K562 (cell line): ENCODE measurements at regions not wholly inside any gene's neighbourhood (a gene's known extent, or its start where the extent isn't known, plus 50 kb on each side); places are given as distances from the start of the nearest gene placed in this dataset.

Source experiments
- ATAC-seq: fragments of 200-7000 bp; cut with Tn5 transposase; 3 replicates; pipeline ENCODE4 v1.9.1; 2020; ENCODE audit warnings: moderate library complexity
- BruUV-seq: library from RNA; stranded (reverse); fragments of 400-500 nt; replicated peaks from 2 replicates; lab custom pipeline; 2021; lab: Mats Ljungman, UMichigan
- CTCF ChIA-PET: fragments of 300-600 bp; formaldehyde crosslinking; extraction: SDS; loops from one replicate; lab custom pipeline; 2021; ENCODE audit warnings: low intra/inter-chr PET ratio; lab: Yijun Ruan, JAX
- POLR2A ChIA-PET: fragments of 300-600, 350-650 bp; sonication (Branson Sonifier 250); formaldehyde crosslinking; extraction: SDS; loops from one replicate; lab custom pipeline; 2021; ENCODE audit warnings: antibody characterized with exemption, inconsistent platforms; lab: Yijun Ruan, JAX
- DNase-seq, 4 experiments: peaks; one replicate each; pipeline versions ENCODE4 v3.0.0 to v3.0.0-alpha.2; 2011 to 2018; ENCODE audit warnings: low spot score in 3 of 4, mixed read lengths in 3 of 4; ENCODE audit errors: extremely low read depth in 1 of 4
- FAIRE-seq: peaks from 2 replicates; lab custom pipeline; 2011; peaks lifted over from hg19 to GRCh38; lab: Jason Lieb, UNC
- H2AFZ ChIP-seq: 2 replicates; pipeline ENCODE4 v1.6.0; 2011; ENCODE audit warnings: low read depth, low read length, control low read depth, inconsistent platforms
- H3K27ac ChIP-seq: fragments of 200-600 bp; 3 replicates; pipeline ENCODE4 v1.8.0; 2011; ENCODE audit warnings: low read depth, mild to moderate bottlenecking, control low read depth, inconsistent platforms, low read length, moderate library complexity, mixed read lengths; ENCODE audit errors: extremely low read depth
- H3K27me3 ChIP-seq, 2 experiments: fragments of 300-600 bp in 1 of 2; 2 replicates in 1 of 2; 3 replicates in 1 of 2; pipeline versions ENCODE4 v1.6.0 to v1.8.0; 2011; ENCODE audit warnings: inconsistent platforms in 2 of 2, low read length in 2 of 2, mild to moderate bottlenecking in 1 of 2, mixed read lengths in 1 of 2, moderate library complexity in 1 of 2; ENCODE audit not compliant: control insufficient read depth in 2 of 2, insufficient read depth in 2 of 2
- H3K36me3 ChIP-seq: fragments of 300-600 bp; 3 replicates; pipeline ENCODE4 v1.8.0; 2011; ENCODE audit warnings: mild to moderate bottlenecking, low read length, inconsistent platforms; ENCODE audit not compliant: control insufficient read depth, insufficient read depth
- H3K4me1 ChIP-seq, 2 experiments: fragments of 200-600 bp in 1 of 2; replicated peaks in 1 of 2; 2 replicates in 1 of 2; 3 replicates in 1 of 2; pipeline versions ENCODE4 v1.5.1 to v1.8.0; 2011; ENCODE audit warnings: inconsistent platforms in 2 of 2, low read length in 2 of 2, mild to moderate bottlenecking in 1 of 2, mixed read lengths in 1 of 2, moderate library complexity in 1 of 2; ENCODE audit not compliant: control insufficient read depth in 2 of 2, insufficient read depth in 2 of 2
- H3K4me2 ChIP-seq: 2 replicates; pipeline ENCODE4 v1.6.1; 2011; ENCODE audit warnings: low read length, control low read depth, inconsistent platforms, mixed read lengths; ENCODE audit not compliant: insufficient read depth
- H3K4me3 ChIP-seq: fragments of 200-600 bp; sonication (generic), shearing (Covaris generic); 2 replicates; pipeline ENCODE4 v1.5.1; 2016; ENCODE audit warnings: control low read depth, inconsistent platforms
- H3K79me2 ChIP-seq: fragments of 200-600 bp; 3 replicates; pipeline ENCODE4 v1.8.0; 2011; ENCODE audit warnings: low read length, inconsistent platforms; ENCODE audit not compliant: control insufficient read depth, insufficient read depth
- H3K9ac ChIP-seq, 2 experiments: 2 replicates each; pipeline versions ENCODE4 v1.6.0 to v1.6.1; 2011; ENCODE audit warnings: low read depth in 2 of 2, low read length in 2 of 2, control low read depth in 1 of 2, inconsistent platforms in 1 of 2, mild to moderate bottlenecking in 1 of 2, mixed read lengths in 1 of 2; ENCODE audit not compliant: insufficient read depth in 1 of 2
- H3K9me1 ChIP-seq: one replicate; pipeline ENCODE4 v1.6.0; 2011; ENCODE audit warnings: inconsistent platforms, mild to moderate bottlenecking, low read length, moderate library complexity; ENCODE audit not compliant: control insufficient read depth, insufficient read depth
- H3K9me3 ChIP-seq: replicated peaks from 2 replicates; pipeline ENCODE4 v1.5.1; 2011; ENCODE audit warnings: low read depth, low read length, inconsistent platforms; ENCODE audit not compliant: control insufficient read depth, insufficient read depth
- H4K20me1 ChIP-seq: replicated peaks from 2 replicates; pipeline ENCODE4 v1.6.1; 2011; ENCODE audit warnings: low read length, inconsistent platforms, mixed read lengths; ENCODE audit not compliant: control insufficient read depth, insufficient read depth
- CBX8 ChIP-seq: fragments of 200-600 bp; sonication (generic); IDR thresholded peaks from 2 replicates; pipeline ENCODE4 v1.6.1; 2012; ENCODE audit warnings: borderline replicate concordance, mixed run types, low read depth, mild to moderate bottlenecking, moderate library complexity, mixed read lengths, low read length, control low read depth, inconsistent platforms; ENCODE audit not compliant: poor library complexity, severe bottlenecking; ENCODE audit errors: extremely low read depth
- DIDO1 ChIP-seq: fragments of 450-650 bp; IDR thresholded peaks from 2 replicates; pipeline ENCODE4 v1.6.1; 2016; ENCODE audit warnings: low read depth, missing biosample characterization, missing genetic modification characterization
- ELF2 ChIP-seq: fragments of 250-450 bp; sonication (Bioruptor Pico); IDR thresholded peaks from 2 replicates; pipeline ENCODE4 v1.5.0; 2021; ENCODE audit warnings: mild to moderate bottlenecking
- HDAC1 ChIP-seq, 2 experiments: fragments of 450-650 bp; IDR thresholded peaks; 2 replicates each; pipeline ENCODE4 v1.6.1; 2016 to 2017; ENCODE audit warnings: inconsistent platforms in 1 of 2, mild to moderate bottlenecking in 1 of 2, moderate library complexity in 1 of 2
- MAFF ChIP-seq: IDR thresholded peaks from 2 replicates; pipeline ENCODE4 v1.6.1; 2012; ENCODE audit warnings: low read length, improper control_type of control experiment
- MAX ChIP-seq: sonication (generic); formaldehyde crosslinking; IDR thresholded peaks from 2 replicates; pipeline ENCODE4 v1.9.0; 2022; ENCODE audit warnings: mild to moderate bottlenecking, missing genetic modification reagents
- MECOM ChIP-seq: fragments of 250-450 bp; sonication (Bioruptor Pico); IDR thresholded peaks from 2 replicates; pipeline ENCODE4 v1.8.0; 2022; ENCODE audit warnings: inconsistent platforms
- MYC ChIP-seq, 2 experiments: fragments of 250-450 bp in 1 of 2; sonication (Bioruptor Pico) in 1 of 2; IDR thresholded peaks; 2 replicates each; pipeline versions ENCODE4 v1.5.1 to v1.6.1; 2012 to 2021; ENCODE audit warnings: low read depth in 2 of 2, borderline replicate concordance in 1 of 2, improper control_type of control experiment in 1 of 2, low read length in 1 of 2, mild to moderate bottlenecking in 1 of 2, moderate library complexity in 1 of 2
- RAD51 ChIP-seq: fragments of 450-650 bp; IDR thresholded peaks from 2 replicates; pipeline ENCODE4 v1.7.1; 2016; ENCODE audit warnings: low read depth, mild to moderate bottlenecking, borderline replicate concordance
- RBM39 ChIP-seq: fragments of 200-400 bp; formaldehyde crosslinking; optimal IDR thresholded peaks from 2 replicates; pipeline ENCODE3; 2018; ENCODE audit warnings: low read depth, low read length
- SIN3A ChIP-seq, 2 experiments: fragments of 150-350 bp in 1 of 2; IDR thresholded peaks; 2 replicates each; pipeline ENCODE4 v1.6.1; 2011 to 2016; ENCODE audit warnings: borderline replicate concordance in 2 of 2, low read depth in 2 of 2, low read length in 2 of 2, mild to moderate bottlenecking in 2 of 2, moderate library complexity in 2 of 2; ENCODE audit not compliant: control insufficient read depth in 1 of 2
- TCF7 ChIP-seq: sonication (generic); IDR thresholded peaks from 2 replicates; pipeline ENCODE4 v1.6.1; 2016; ENCODE audit warnings: antibody characterized with exemption, borderline replicate concordance
- ZNF184 ChIP-seq: sonication (generic); formaldehyde crosslinking; IDR thresholded peaks from 2 replicates; pipeline ENCODE4 v1.5.0; 2020; ENCODE audit warnings: missing genetic modification reagents
- ZNF277 ChIP-seq: fragments of 250-450 bp; sonication (Bioruptor Pico); IDR thresholded peaks from 2 replicates; pipeline ENCODE4 v1.8.0; 2022; ENCODE audit warnings: inconsistent platforms, mild to moderate bottlenecking, moderate library complexity, borderline replicate concordance
- ZNF316 ChIP-seq: fragments of 450-650 bp; IDR thresholded peaks from 2 replicates; pipeline ENCODE4 v1.6.1; 2016
- ZNF668 ChIP-seq: fragments of 250-450 bp; sonication (Bioruptor Pico); IDR thresholded peaks from 2 replicates; pipeline ENCODE4 v1.8.0; 2022; ENCODE audit warnings: mild to moderate bottlenecking, inconsistent platforms
- WGBS: fragments of 100-300 bp; shearing (Covaris generic); methylation state at CpG from one replicate; pipeline ENCODE4 v1.1.6; 2016; ENCODE audit warnings: low coverage, mixed read lengths; ENCODE audit not compliant: insufficient coverage; ENCODE audit errors: missing lambda C conversion rate; 5-methylcytosine and 5-hydroxymethylcytosine counted together
- in situ Hi-C: fragments of 300-500 bp; cut with MboI; formaldehyde crosslinking; loops from 4 replicates; pipeline ENCODE4 v1.15.0; 2018; ENCODE audit warnings: inconsistent platforms, mixed read lengths
- intact Hi-C: fragments of 100-400 bp; cut with micrococcal nuclease; formaldehyde crosslinking; loops from 2 replicates; pipeline ENCODE4 v1.14.2; 2022
- TF ChIP-seq, protein P1 (sequence below): IDR thresholded peaks from 2 replicates; pipeline ENCODE4 v1.6.1; 2011; ENCODE audit not compliant: insufficient read length; ENCODE audit errors: extremely low read depth

- TF ChIP-seq DIDO1 (tag): no peak
- no peak for TF ChIP-seq TCF7
- TF ChIP-seq RBM39: no peak
- TF ChIP-seq MAFF: no peak
Observed at GRCh38 chr17:33375783-33376182, 82.7 kb upstream of the ASIC2 start (continued).

DNA sequence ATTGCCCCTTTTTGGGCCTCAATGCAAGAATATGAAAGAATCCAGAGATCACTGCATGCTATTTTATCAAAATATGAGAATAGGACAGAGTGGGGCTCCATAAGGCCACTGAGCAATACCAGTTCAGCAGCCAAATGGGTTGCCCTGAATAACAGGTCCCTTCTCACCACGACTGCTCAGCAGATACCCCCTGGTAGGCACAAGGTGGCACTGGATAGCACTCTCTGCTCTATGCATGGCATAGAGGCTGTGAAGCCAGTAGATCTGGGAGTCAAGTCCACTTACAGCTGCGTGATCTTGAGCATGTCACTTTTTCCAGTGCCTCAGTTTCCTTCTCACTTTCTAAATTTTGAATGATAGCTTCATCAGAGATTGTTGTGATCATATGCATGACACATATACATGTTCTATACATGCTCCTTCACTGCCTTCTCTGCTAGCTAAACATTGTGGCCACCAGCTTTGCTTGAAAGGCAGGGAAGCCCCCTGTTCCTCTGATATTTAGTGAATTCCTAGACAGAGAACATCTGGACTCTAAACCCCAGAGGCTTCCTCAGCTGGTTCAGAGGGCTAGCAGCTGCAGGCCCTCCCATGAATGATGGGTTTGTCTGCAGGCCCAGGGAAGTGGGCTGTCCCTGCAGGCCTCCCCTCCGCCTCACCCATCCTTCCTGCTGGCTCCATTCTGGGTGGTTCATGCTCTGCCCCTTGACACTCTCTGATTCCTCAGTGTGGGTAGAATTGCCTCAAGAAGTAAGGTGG, 84.9 kb upstream of the ASIC2 start:
- Histone ChIP-seq H3K27ac (no peak overlapping the region), H3K27me3 (peaks cover 0 to 15% of the 10 kb centered on the region in 2 experiments; a peak in 3 of 5 replicates), H3K4me2 (no peak overlapping the region), H3K9ac (no peak overlapping the region), H4K20me1 (no peaks in the 10 kb centered on the region), H3K4me3 (no peak overlapping the region), H3K79me2 (no peaks in the 10 kb centered on the region), H3K9me3 (no peaks in the 10 kb centered on the region), H3K9me1 (no peaks in the 10 kb centered on the region), H2AFZ (no peak overlapping the region), H3K36me3 (no peaks in the 10 kb centered on the region), H3K4me1 (no peaks in the 10 kb centered on the region)
- ChIA-PET POLR2A (no interaction called here), CTCF (no interaction called here)
- 3% methylated on average over 3 of the region's 3 CpGs for WGBS
- DNase-seq (no peak), ATAC-seq (no peak), FAIRE-seq (no peak)
- in situ Hi-C loops: no loop called here
- BruUV-seq: no TSS peak
- intact Hi-C loops: no loop called here
- TF ChIP-seq MYC (IDR thresholded peaks at IDR 0.05; ENCODE audit: low read depth, low read length) (no peak), MYC (CRISPR knock-in tag; IDR thresholded peaks at IDR 0.05; ENCODE audit: borderline replicate concordance, low read depth) (no peak), ZNF316 (no peak), ELF2 (CRISPR knock-in tag) (no peak), ZNF184 (CRISPR knock-in tag) (no peak), HDAC1 (IDR thresholded peaks at IDR 0.05) (no peak), MECOM (CRISPR knock-in tag) (no peak), SIN3A (IDR thresholded peaks at IDR 0.05; ENCODE audit: borderline replicate concordance in 2 of 2, control insufficient read depth in 1 of 2, low read depth in 2 of 2, low read length in 2 of 2) (no peak), CBX8 (no peak), MAX (CRISPR knock-in tag) (no peak), ZNF277 (no peak), RAD51 (no peak), ZNF668 (CRISPR knock-in tag) (no peak)
- TF ChIP-seq, protein P1, sequence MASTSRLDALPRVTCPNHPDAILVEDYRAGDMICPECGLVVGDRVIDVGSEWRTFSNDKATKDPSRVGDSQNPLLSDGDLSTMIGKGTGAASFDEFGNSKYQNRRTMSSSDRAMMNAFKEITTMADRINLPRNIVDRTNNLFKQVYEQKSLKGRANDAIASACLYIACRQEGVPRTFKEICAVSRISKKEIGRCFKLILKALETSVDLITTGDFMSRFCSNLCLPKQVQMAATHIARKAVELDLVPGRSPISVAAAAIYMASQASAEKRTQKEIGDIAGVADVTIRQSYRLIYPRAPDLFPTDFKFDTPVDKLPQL: no peak
